SKM-1 (cell line): ENCODE measurements at regions not wholly inside any gene's neighbourhood (a gene's known extent, or its start where the extent isn't known, plus 50 kb on each side); places are given as distances from the start of the nearest gene placed in this dataset.
"Not testable (repeated sequence)": the region's sequence is repeated elsewhere in the genome, so short reads cannot be mapped to it uniquely, and the experiment has no call there.

ENCODE experiments used
- DNase-seq: peaks from one replicate; lab custom pipeline; 2025; ENCODE audit not compliant: unreplicated experiment; lab: John Stamatoyannopoulos, UW

GRCh38 chr10:44118500-44118899, 266.4 kb downstream of the CXCL12 start:
- DNase-seq: no peak

DNA sequence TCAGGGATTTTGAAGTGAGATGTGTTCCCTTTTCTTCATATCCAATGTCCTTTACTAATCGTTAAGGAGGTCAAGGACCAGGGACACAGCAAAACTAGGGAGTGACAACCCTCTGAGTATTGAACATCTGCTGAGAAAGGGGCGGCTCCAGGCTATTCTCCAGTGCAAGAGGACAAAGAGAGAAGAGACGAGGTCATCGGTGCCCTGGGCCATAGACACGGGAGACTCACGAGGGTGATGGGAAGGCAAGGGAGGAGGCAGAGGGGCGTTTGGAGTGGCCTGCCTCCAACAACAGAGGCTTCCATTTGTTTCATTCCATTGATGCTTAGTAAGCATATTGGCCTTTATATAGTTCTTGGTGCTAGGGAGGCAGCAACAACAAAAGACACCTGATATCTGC, 268.4 kb downstream of the CXCL12 start:
- DNase-seq: no peak

DNA sequence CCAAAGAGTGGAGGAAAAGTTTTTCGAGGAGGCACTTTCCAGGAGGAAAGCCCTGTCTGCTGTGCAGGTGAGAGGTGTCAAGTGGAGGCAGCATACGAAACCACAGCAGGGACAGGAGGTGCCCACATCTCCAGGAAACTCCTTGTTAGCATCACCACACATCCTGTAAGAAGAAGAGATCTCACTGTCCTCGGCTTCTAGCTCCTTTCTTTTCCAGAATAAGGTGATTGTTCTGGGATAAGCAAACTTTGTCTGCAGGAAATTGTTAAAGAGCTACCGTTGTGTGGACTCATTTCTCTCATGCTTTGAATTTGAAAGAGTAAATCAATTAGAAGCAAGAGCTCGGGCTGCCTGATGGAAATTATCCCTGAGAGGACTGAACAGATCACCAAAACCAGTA, 269.4 kb downstream of the CXCL12 start:
- no peak for DNase-seq

DNA sequence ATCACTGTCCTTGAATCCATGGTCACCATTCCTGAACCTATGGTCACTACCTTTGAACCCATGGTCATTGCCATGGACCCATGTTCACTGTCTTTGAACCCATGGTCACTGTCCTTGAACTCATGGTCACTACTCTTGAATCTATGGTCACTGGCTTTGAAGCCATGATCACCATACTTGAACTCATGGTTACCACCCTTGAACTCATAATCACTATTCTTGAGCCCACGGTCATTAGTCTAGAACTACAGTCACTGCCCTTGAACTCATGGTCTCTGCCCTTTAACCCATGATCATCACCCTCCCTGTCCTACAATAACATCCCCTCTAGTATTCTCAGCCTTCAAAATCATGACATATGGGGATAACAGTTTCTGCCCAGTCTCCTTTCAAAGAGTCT, 270.5 kb downstream of the CXCL12 start:
- DNase-seq: no peak

- DNase-seq: not testable (repeated sequence)
Observed at GRCh38 chr10:44112280-44112679, 272.6 kb downstream of the CXCL12 start.

GRCh38 chr10:44105696-44106095, 279.2 kb downstream of the CXCL12 start:
- DNase-seq: no peak

GRCh38 chr10:44102726-44103255, 282.1 kb downstream of the CXCL12 start:
- DNase-seq: no peak

DNA sequence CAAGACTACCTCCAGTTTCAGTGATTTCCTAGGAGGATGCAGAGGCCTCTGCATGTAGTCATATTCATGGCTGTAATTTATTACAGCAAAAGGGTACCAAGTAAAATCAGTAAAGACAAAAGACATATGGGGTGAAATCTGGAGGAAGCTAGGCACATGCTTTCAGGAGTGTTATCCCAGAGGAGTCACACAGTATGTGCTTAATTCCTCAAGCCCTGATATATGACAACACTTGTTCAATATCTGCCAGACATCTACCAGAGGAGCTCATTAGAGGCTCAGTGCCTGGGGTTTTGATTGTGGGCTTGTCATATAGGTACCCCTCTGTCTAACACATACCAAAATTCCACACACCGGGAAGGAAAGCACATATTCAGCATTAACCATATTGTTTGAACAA, 283.8 kb downstream of the CXCL12 start:
- no peak for DNase-seq

DNA sequence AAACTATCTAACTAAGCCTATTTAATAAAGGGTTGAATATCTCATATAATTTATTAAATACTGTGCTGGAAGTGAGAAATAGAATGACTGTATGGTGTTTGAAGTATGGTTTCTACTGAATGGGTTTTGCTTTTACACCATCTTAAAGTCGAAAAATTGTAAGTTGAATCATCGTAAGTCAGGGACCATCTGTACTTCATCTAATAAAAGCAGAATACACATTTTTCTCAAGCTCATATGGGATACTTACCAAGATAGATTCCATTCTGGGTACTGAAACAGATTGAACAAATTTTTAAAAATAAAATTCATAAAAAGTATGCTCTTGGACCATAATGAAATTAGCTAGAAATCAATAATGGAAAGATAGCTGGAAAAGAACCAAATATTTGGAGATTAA, 285.4 kb downstream of the CXCL12 start:
- DNase-seq: no peak

GRCh38 chr10:44096217-44096616, 288.7 kb downstream of the CXCL12 start:
- not testable (repeated sequence) for DNase-seq

- no peak for DNase-seq
Observed at GRCh38 chr10:44089671-44090070, 295.2 kb downstream of the CXCL12 start.

DNA sequence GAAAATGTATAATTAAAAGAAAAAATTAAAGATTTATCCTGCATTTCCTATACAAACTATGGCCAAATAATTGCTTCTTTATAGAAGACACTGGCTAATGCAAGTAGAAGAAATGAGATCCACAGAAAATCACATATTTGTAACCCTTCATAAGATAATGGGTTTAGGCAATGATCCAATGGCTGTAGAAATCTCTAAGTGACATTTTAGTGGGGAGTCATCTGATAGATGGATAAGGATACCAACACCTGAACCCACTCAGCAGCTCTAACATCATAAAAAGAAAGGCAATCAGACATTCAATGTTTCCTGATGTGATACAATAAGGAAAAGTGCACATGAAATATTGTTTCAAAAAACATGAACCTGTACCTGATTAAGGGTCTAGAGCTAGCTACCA, 297.5 kb downstream of the CXCL12 start:
- no peak for DNase-seq

DNA sequence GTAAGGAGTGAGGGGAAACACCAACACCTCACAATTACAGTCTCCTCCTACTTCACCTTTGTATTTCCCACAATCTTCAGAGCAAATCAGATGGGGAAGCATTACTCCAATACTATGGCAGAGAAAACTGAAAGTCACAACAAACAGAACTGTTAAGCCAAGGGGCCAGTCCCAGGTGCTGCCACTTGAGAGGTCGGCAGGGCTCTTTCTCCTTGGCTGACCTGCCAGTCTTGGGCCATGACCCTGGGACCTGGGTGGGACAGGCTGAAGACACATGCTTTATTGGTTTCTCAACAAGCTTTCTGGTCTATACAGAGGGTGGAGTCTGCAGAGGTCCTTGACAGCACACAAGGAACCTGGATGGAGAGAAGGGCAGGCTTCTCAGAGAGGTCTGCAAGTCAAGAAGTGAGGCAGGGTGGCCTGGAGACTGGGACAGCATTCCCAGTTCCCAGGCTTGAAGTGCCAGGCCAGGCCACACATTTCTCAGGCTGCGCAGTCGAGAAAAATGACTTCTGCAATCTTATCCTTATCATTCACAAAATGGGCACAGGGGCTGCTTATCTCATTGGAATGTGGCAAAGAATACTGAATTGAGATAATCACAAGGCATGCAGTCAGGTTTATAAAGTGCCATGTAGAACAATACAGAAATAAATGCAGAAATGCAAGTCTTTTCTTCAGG, 301.0 kb downstream of the CXCL12 start:
- DNase-seq: no peak

GRCh38 chr10:44071479-44071878, 313.4 kb downstream of the CXCL12 start:
- DNase-seq: no peak

DNA sequence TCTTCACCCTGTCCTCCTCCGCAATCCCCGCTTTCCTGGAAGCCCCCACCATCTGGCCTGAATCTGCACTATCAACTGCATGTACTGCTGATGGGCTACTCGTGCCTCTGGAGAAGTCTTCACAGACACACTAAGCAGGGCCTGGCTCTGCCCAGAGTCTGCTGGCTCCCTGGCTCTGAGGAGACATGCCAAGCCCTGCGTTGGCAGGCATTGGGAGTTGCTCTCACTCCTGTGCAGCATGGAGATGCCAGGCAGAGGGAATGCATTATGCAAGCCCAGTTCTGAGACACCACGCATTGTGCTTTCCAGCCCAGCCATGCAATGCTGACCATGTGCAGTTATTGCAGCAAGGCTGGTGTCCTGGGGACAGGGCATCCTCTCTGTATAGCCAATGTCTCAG, 314.6 kb downstream of the CXCL12 start:
- DNase-seq: no peak

GRCh38 chr10:44069573-44069972, 315.3 kb downstream of the CXCL12 start:
- no peak for DNase-seq

DNA sequence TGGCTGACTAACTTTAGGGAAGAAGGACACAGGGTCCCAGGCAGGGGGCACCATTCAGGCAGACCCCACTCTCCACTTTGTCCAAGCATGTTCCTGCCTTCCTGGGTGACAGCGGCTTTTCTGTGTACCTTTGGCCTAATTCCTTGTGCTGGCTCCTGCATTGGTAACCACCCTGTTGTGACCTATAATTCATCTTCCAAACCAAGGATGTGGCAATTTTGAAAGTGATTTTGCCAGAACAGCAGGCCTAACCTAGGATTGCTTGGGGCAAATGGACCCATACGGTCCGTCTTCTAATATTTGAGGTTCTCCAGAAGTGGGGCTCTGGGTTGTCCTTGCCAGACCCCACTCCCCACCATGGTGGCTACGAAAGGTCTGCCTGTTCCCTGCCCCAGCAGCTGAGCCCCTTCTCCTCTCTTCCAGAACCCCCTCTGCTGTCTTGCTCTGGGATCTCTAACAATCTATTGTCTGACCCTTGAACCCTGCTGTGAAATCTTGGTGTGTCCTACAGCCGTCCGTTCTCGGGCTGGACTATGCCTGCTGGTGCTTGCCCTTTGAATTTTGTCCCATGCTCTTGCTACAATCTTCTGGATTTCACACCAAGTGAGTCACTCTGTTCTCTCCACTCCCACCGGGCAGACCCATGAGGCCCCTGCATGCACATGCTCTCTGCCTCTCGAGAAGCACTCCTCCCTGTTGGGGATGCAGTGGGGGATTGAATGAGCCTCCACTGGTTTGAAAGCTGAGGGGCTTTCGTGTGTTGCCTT, 316.0 kb downstream of the CXCL12 start:
- DNase-seq: no peak

GRCh38 chr10:44067432-44067831, 317.5 kb downstream of the CXCL12 start:
- DNase-seq: no peak

DNA sequence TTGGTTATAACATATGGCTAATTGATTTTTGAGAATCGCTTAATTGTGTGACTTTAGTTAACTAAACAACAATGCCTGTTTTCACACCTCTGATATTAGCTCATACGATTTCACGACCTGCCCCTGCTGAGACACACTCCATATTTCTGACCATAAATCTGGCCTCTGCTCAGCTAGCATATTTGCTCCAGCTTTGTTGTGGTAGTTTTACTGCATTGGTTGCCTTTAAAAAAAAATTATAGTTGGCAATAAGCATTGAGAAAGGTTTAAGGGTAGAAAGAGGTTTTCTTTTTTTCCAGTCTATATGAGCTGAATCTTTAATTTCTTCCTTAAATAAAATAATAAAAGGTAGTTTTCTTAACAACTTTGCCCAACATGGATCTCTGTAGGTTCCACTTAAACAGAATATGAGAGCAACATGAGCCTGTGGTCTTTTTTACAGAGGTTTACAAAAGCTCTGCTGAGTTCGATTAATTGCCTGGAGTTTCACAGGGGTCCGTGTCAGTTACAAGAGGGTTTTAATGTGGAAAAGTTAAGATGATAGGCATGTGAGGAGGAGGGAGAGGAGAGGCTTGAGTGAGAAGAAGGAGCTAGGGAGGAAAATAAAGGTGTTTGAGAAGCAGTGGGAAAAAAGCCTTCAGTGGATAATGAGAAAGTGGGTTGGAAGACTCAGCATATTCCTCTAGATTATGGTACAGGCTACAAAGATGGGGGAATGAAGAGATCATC, 318.2 kb downstream of the CXCL12 start:
- DNase-seq: no peak

DNA sequence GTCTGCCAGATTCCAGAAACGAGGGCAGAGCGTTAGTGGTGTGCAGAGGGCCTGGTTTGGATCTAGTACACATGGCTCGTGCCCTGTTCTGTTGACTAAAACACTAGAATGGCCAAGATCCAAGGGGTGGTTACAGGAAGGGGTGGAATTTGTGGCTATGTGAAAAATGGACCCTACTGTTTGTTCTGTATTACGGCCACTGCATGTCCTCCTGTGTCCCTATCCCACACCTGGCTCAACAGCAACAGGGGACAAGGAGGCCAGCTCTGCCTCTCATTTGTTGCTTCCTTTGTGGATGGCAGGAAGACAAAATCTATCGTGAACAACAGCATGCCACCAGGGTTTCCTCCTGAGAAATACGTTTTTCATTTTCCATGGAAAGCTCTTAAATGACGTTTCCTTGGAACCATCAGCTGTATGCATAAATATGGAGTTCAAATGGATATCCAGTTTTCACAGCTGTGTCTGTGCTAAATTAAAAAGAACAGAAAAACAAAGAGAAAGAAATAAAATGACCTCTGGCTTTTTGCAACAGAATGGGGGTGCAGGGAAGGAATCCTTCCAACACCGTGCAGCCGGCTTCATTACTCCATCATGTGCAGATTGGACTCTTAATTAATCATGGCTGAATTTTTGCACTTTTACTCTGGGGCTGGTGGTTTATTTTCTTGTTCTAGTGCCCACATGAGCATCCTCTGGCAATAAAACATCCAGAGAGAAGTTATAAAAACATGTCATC, 318.9 kb downstream of the CXCL12 start:
- DNase-seq: no peak
